H1 (cell line): ENCODE measurements at regions not wholly inside any gene's neighbourhood (a gene's known extent, or its start where the extent isn't known, plus 50 kb on each side); places are given as distances from the start of the nearest gene placed in this dataset.

Experiments
- CTCF ChIA-PET: fragments of 300-600 bp; sonication (Branson Sonifier 250); formaldehyde crosslinking; loops from one replicate; lab custom pipeline; 2021; ENCODE audit not compliant: partially characterized antibody; lab: Charles Lee
- POLR2A ChIA-PET: fragments of 300-600 bp; sonication (Branson Sonifier 250); formaldehyde crosslinking; loops from one replicate; lab custom pipeline; 2021; ENCODE audit warnings: inconsistent platforms; ENCODE audit not compliant: partially characterized antibody; lab: Charles Lee
- DNase-seq, 2 experiments: peaks; one replicate each; pipeline versions ENCODE4 v3.0.0 to v3.0.0-alpha.2; 2010 to 2022; ENCODE audit warnings: low spot score in 2 of 2, low read depth in 1 of 2, mixed read lengths in 1 of 2
- FAIRE-seq: peaks from 2 replicates; lab custom pipeline; 2011; peaks lifted over from hg19 to GRCh38; lab: Jason Lieb, UNC
- H2AFZ ChIP-seq: 2 replicates; pipeline ENCODE4 v1.8.1; 2012; ENCODE audit warnings: low read length, inconsistent platforms
- H2AK5ac ChIP-seq: 2 replicates; pipeline ENCODE4 v1.6.1; 2013; ENCODE audit warnings: low read depth, low read length
- H2BK120ac ChIP-seq: replicated peaks from 2 replicates; pipeline ENCODE3; 2013; ENCODE audit warnings: low read depth, low read length, inconsistent platforms
- H2BK12ac ChIP-seq: 2 replicates; pipeline ENCODE4 v1.6.1; 2013; ENCODE audit warnings: low read depth, low read length
- H2BK15ac ChIP-seq: 2 replicates; pipeline ENCODE4 v1.6.1; 2013; ENCODE audit warnings: low read length
- H2BK20ac ChIP-seq: 2 replicates; pipeline ENCODE4 v1.6.1; 2013; ENCODE audit warnings: low read length
- H2BK5ac ChIP-seq: 2 replicates; pipeline ENCODE4 v1.6.1; 2013; ENCODE audit warnings: low read depth, low read length
- H3K14ac ChIP-seq: 2 replicates; pipeline ENCODE4 v1.6.1; 2013; ENCODE audit warnings: inconsistent platforms; ENCODE audit not compliant: insufficient read length
- H3K18ac ChIP-seq: 2 replicates; pipeline ENCODE4 v1.6.1; 2013; ENCODE audit warnings: low read length; ENCODE audit errors: extremely low read depth
- H3K23ac ChIP-seq: 2 replicates; pipeline ENCODE4 v1.6.1; 2013; ENCODE audit warnings: inconsistent platforms; ENCODE audit not compliant: insufficient read length
- H3K23me2 ChIP-seq: 2 replicates; pipeline ENCODE4 v1.6.1; 2013; ENCODE audit warnings: low read depth, low read length
- H3K27ac ChIP-seq: 2 replicates; pipeline ENCODE4 v1.6.1; 2011; ENCODE audit warnings: low read depth, low read length, inconsistent platforms
- H3K27me3 ChIP-seq, 4 experiments: replicated peaks in 1 of 4; 1 replicate in 1 of 4; 2 replicates in 3 of 4; pipeline versions ENCODE4 v1.6.1 to v1.8.1; 2011 to 2013; ENCODE audit warnings: low read length in 3 of 4, mild to moderate bottlenecking in 3 of 4, inconsistent platforms in 2 of 4, mixed read lengths in 2 of 4, moderate library complexity in 1 of 4; ENCODE audit not compliant: control insufficient read depth in 3 of 4, insufficient read depth in 3 of 4; ENCODE audit errors: extremely low read depth in 1 of 4
- H3K36me3 ChIP-seq, 4 experiments: 2 replicates each; pipeline versions ENCODE4 v1.6.1 to v1.8.1; 2011 to 2013; ENCODE audit warnings: mild to moderate bottlenecking in 4 of 4, low read length in 3 of 4, moderate library complexity in 2 of 4, control low read depth in 1 of 4, inconsistent platforms in 1 of 4; ENCODE audit not compliant: insufficient read depth in 4 of 4, control insufficient read depth in 2 of 4
- H3K4ac ChIP-seq: replicated peaks from 2 replicates; pipeline ENCODE3; 2013; ENCODE audit warnings: low read length, low read depth, mixed read lengths, inconsistent platforms; ENCODE audit not compliant: insufficient read length
- H3K4me1 ChIP-seq, 4 experiments: replicated peaks in 1 of 4; 1 replicate in 1 of 4; 2 replicates in 3 of 4; pipeline versions ENCODE4 v1.6.1 to v1.8.1; 2011 to 2013; ENCODE audit warnings: low read length in 3 of 4, inconsistent platforms in 2 of 4, mixed read lengths in 1 of 4; ENCODE audit not compliant: insufficient read depth in 4 of 4, control insufficient read depth in 3 of 4
- H3K4me2 ChIP-seq, 2 experiments: 2 replicates each; pipeline versions ENCODE4 v1.6.1 to v1.8.1; 2011 to 2013; ENCODE audit warnings: low read depth in 2 of 2, low read length in 2 of 2, control low read depth in 1 of 2, inconsistent platforms in 1 of 2, mild to moderate bottlenecking in 1 of 2; ENCODE audit not compliant: insufficient read depth in 1 of 2
- H3K4me3 ChIP-seq, 4 experiments: fragments of 200-600, 300-600 bp in 1 of 4; sonication (generic), shearing (Covaris generic), sonication (Bioruptor Twin) in 1 of 4; 2 replicates each; pipeline versions ENCODE4 v1.5.1 to v1.8.1; 2011 to 2016; ENCODE audit warnings: low read length in 4 of 4, low read depth in 3 of 4, control low read depth in 2 of 4, inconsistent platforms in 2 of 4, mild to moderate bottlenecking in 2 of 4, mixed read lengths in 1 of 4, moderate library complexity in 1 of 4; ENCODE audit not compliant: insufficient read depth in 2 of 4; ENCODE audit errors: extremely low read depth in 1 of 4
- H3K56ac ChIP-seq: replicated peaks from 2 replicates; pipeline ENCODE3; 2013; ENCODE audit warnings: low read depth, mild to moderate bottlenecking, mixed read lengths, low read length, inconsistent platforms; ENCODE audit not compliant: insufficient read length
- H3K79me1 ChIP-seq: 2 replicates; pipeline ENCODE4 v1.6.1; 2013; ENCODE audit warnings: low read depth, low read length, control low read depth
- H3K79me2 ChIP-seq, 2 experiments: 2 replicates each; pipeline versions ENCODE4 v1.6.1 to v1.8.1; 2012 to 2013; ENCODE audit warnings: low read length in 2 of 2, mild to moderate bottlenecking in 2 of 2, inconsistent platforms in 1 of 2; ENCODE audit not compliant: insufficient read depth in 2 of 2, control insufficient read depth in 1 of 2
- H3K9ac ChIP-seq, 4 experiments: replicated peaks in 1 of 4; 1 replicate in 1 of 4; 2 replicates in 3 of 4; pipeline versions ENCODE4 v1.6.1 to v1.8.1; 2011 to 2013; ENCODE audit warnings: low read depth in 3 of 4, low read length in 3 of 4, control low read depth in 2 of 4, mild to moderate bottlenecking in 2 of 4, moderate library complexity in 2 of 4, inconsistent platforms in 1 of 4; ENCODE audit errors: extremely low read depth in 1 of 4
- H3K9me3 ChIP-seq, 2 experiments: 2 replicates each; pipeline versions ENCODE4 v1.6.1 to v1.8.1; 2012 to 2013; ENCODE audit warnings: mild to moderate bottlenecking in 2 of 2, moderate library complexity in 2 of 2, control low read depth in 1 of 2, inconsistent platforms in 1 of 2, low read depth in 1 of 2, low read length in 1 of 2, mixed read lengths in 1 of 2; ENCODE audit not compliant: insufficient read depth in 2 of 2
- H4K20me1 ChIP-seq, 2 experiments: replicated peaks in 1 of 2; 2 replicates each; pipeline versions ENCODE3 to v1.8.1; 2011 to 2013; ENCODE audit warnings: inconsistent platforms in 2 of 2, low read length in 2 of 2, mild to moderate bottlenecking in 1 of 2; ENCODE audit not compliant: insufficient read depth in 2 of 2, control insufficient read depth in 1 of 2
- H4K5ac ChIP-seq: 2 replicates; pipeline ENCODE4 v1.6.1; 2013; ENCODE audit warnings: low read length, low read depth, mixed read lengths, inconsistent platforms; ENCODE audit not compliant: insufficient read length
- H4K8ac ChIP-seq: 2 replicates; pipeline ENCODE4 v1.8.0; 2013; ENCODE audit warnings: mild to moderate bottlenecking, moderate library complexity, low read length, inconsistent platforms; ENCODE audit not compliant: insufficient read depth; ENCODE audit errors: extremely low read depth
- H4K91ac ChIP-seq: replicated peaks from 2 replicates; pipeline ENCODE3; 2013; ENCODE audit warnings: low read length, mixed read lengths, inconsistent platforms; ENCODE audit not compliant: insufficient read length
- EGR1 ChIP-seq: IDR thresholded peaks from 2 replicates; pipeline ENCODE4 v1.6.1; 2011; ENCODE audit warnings: low read depth, low read length, borderline replicate concordance
- EZH2 ChIP-seq: fragments of 200-600 bp; sonication (generic); IDR thresholded peaks from 2 replicates; pipeline ENCODE4 v1.7.1; 2012; ENCODE audit warnings: low read depth, mild to moderate bottlenecking, moderate library complexity, low read length, inconsistent platforms; ENCODE audit not compliant: severe bottlenecking
- HDAC2 ChIP-seq, 2 experiments: fragments of 300-600 bp in 1 of 2; sonication (generic) in 1 of 2; IDR thresholded peaks; 2 replicates each; pipeline ENCODE4 v1.6.1; 2011 to 2012; ENCODE audit warnings: low read depth in 2 of 2, low read length in 2 of 2, mild to moderate bottlenecking in 2 of 2, moderate library complexity in 2 of 2, borderline replicate concordance in 1 of 2, inconsistent platforms in 1 of 2
- HDAC6 ChIP-seq: IDR thresholded peaks from one replicate; pipeline ENCODE4 v1.7.1; 2012; ENCODE audit warnings: low read depth, mild to moderate bottlenecking, inconsistent platforms, low read length, moderate library complexity
- JUN ChIP-seq: IDR thresholded peaks from 2 replicates; pipeline ENCODE4 v1.6.1; 2011; ENCODE audit warnings: low read depth, mild to moderate bottlenecking, improper control_type of control experiment, low read length
- POU5F1 ChIP-seq: IDR thresholded peaks from 2 replicates; pipeline ENCODE4 v1.6.1; 2011; ENCODE audit warnings: low read depth, mild to moderate bottlenecking, low read length, moderate library complexity
- RBBP5 ChIP-seq: IDR thresholded peaks from 2 replicates; pipeline ENCODE4 v1.7.1; 2012; ENCODE audit warnings: low read depth, mild to moderate bottlenecking, inconsistent platforms, low read length, moderate library complexity, borderline replicate concordance
- RFX5 ChIP-seq: IDR thresholded peaks from 2 replicates; pipeline ENCODE4 v1.6.1; 2011; ENCODE audit warnings: low read depth, low read length, improper control_type of control experiment, borderline replicate concordance
- ZNF274 ChIP-seq: IDR thresholded peaks from 2 replicates; pipeline ENCODE4 v1.7.0; 2012; ENCODE audit warnings: low read length, borderline replicate concordance; ENCODE audit errors: extremely low read depth
- WGBS, 2 experiments: shearing (Covaris generic) in 1 of 2; methylation state at CpG; one replicate each; pipeline versions ENCODE4 v1.1.6 to v1.1.7; 2013 to 2015; ENCODE audit warnings: low lambda C conversion rate in 2 of 2, mixed read lengths in 2 of 2, inconsistent platforms in 1 of 2, low coverage in 1 of 2, missing lambda C conversion rate in 1 of 2; ENCODE audit not compliant: insufficient replicate concordance in 2 of 2, insufficient coverage in 1 of 2, insufficient read length in 1 of 2; ENCODE audit errors: extremely low coverage in 1 of 2, missing lambda C conversion rate in 1 of 2; 5-methylcytosine and 5-hydroxymethylcytosine counted together
- TF ChIP-seq, protein P1 (sequence below), 3 experiments: IDR thresholded peaks; 1 replicate in 2 of 3; 2 replicates in 1 of 3; pipeline versions ENCODE4 v1.5.1 to v1.6.1; 2011; ENCODE audit warnings: low read length in 3 of 3, mild to moderate bottlenecking in 3 of 3, inconsistent platforms in 2 of 3, low read depth in 1 of 3, moderate library complexity in 1 of 3; ENCODE audit not compliant: insufficient read depth in 1 of 3; ENCODE audit errors: control extremely low read depth in 1 of 3

GRCh38 chrX:39750848-39751247, 346.9 kb downstream of the BCOR start:
- ChIA-PET CTCF (no interaction called here), POLR2A (interaction anchor here (1.2 kb wide), 1 partner anchor 15 kb away, joined by 4 read pairs; no protein-coding TSS in a partner anchor)
- Histone ChIP-seq H2BK12ac (no peak overlapping the region), H3K4me2 (no peak overlapping the region), H4K5ac (no peak overlapping the region), H2AFZ (no peak overlapping the region), H3K36me3 (no peaks in the 10 kb centered on the region), H3K27ac (no peak overlapping the region), H3K4me3 (no peak overlapping the region), H3K9me3 (no peaks in the 10 kb centered on the region), H2BK120ac (no peak overlapping the region), H3K27me3 (no peaks in the 10 kb centered on the region; a peak in 1 of 7 replicates), H3K4ac (no peak overlapping the region), H3K23me2 (no peaks in the 10 kb centered on the region), H3K23ac (no peak overlapping the region), H3K4me1 (peaks cover 0 to 6% (median 0%) of the 10 kb centered on the region in 4 experiments; a peak in 1 of 7 replicates), H2BK20ac (no peak overlapping the region), H4K20me1 (no peaks in the 10 kb centered on the region), H2BK5ac (no peak overlapping the region), H3K56ac (no peak overlapping the region), H3K18ac (no peak overlapping the region), H4K91ac (no peak overlapping the region), H2BK15ac (no peak overlapping the region), H4K8ac (no peak overlapping the region), H3K14ac (no peak overlapping the region), H3K79me2 (no peaks in the 10 kb centered on the region), H2AK5ac (no peak overlapping the region), H3K79me1 (no peaks in the 10 kb centered on the region), H3K9ac (no peak overlapping the region)
- DNase-seq: no peak
- TF ChIP-seq, protein P1, sequence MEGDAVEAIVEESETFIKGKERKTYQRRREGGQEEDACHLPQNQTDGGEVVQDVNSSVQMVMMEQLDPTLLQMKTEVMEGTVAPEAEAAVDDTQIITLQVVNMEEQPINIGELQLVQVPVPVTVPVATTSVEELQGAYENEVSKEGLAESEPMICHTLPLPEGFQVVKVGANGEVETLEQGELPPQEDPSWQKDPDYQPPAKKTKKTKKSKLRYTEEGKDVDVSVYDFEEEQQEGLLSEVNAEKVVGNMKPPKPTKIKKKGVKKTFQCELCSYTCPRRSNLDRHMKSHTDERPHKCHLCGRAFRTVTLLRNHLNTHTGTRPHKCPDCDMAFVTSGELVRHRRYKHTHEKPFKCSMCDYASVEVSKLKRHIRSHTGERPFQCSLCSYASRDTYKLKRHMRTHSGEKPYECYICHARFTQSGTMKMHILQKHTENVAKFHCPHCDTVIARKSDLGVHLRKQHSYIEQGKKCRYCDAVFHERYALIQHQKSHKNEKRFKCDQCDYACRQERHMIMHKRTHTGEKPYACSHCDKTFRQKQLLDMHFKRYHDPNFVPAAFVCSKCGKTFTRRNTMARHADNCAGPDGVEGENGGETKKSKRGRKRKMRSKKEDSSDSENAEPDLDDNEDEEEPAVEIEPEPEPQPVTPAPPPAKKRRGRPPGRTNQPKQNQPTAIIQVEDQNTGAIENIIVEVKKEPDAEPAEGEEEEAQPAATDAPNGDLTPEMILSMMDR (IDR thresholded peaks at IDR 0.05; ENCODE audit: control extremely low read depth in 1 of 3, insufficient read depth in 1 of 3, low read depth in 1 of 3, low read length in 3 of 3): no peak
- no peak for TF ChIP-seq RBBP5
- TF ChIP-seq JUN: no peak
- TF ChIP-seq HDAC6: no peak
- no peak for TF ChIP-seq POU5F1
- TF ChIP-seq EZH2: no peak
- no peak for TF ChIP-seq ZNF274
- no peak for TF ChIP-seq EGR1
- TF ChIP-seq HDAC2 (IDR thresholded peaks at IDR 0.05; ENCODE audit: borderline replicate concordance in 1 of 2, low read depth in 2 of 2, low read length in 2 of 2): no peak
- TF ChIP-seq RFX5: no peak
- no peak for FAIRE-seq
- 96% methylated on average over 6 of the region's 6 CpGs; no CpG with 5 or more reads in 1 of the 2 experiments for WGBS, 2 experiments
